ENCODE measurements at regions not wholly inside any gene's neighbourhood (a gene's known extent, or its start where the extent isn't known, plus 50 kb on each side); places are given as distances from the start of the nearest gene placed in this dataset.

- H3K27ac ChIP-seq, result no peak overlapping the region
- TF ChIP-seq POLR2A (IDR thresholded peaks at IDR 0.05) (no peak), CTCF (IDR thresholded peaks at IDR 0.05) (no peak)
- no peak overlapping the region for H3K4me3 ChIP-seq
- 43 to 49% (median 48%) methylated on average over 3 of the region's 3 CpGs for WGBS, 4 donors
- ATAC-seq (no peak), DNase-seq (no peak)
- no peaks in the 10 kb centered on the region for H3K27me3 ChIP-seq
- H3K36me3 ChIP-seq, result no peaks in the 10 kb centered on the region
- H3K4me1 ChIP-seq, result no peaks in the 10 kb centered on the region
- intact Hi-C loops (cut with DNase I), result no loop called here
- H3K9me3 ChIP-seq, result peaks cover 0 to under 1% (median 0%) of the 10 kb centered on the region in 12 donors
Measured at GRCh38 chr4:179880756-179881155, 2362.4 kb upstream of the TENM3 start.

GRCh38 chr4:179894066-179894778 is 2349.0 kb upstream of the TENM3 start:
- Histone ChIP-seq H3K36me3 (no peaks in the 10 kb centered on the region), H3K9me3 (peaks cover 0 to 6% (median 0%) of the 10 kb centered on the region in 12 donors), H3K27ac (no peak overlapping the region), H3K4me3 (no peak overlapping the region), H3K27me3 (no peaks in the 10 kb centered on the region), H3K4me1 (no peaks in the 10 kb centered on the region)
- WGBS, 4 donors, result 77 to 82% (median 78%) methylated on average over 3 of the region's 3 CpGs
- DNase-seq, result no peak
- no peak for ATAC-seq
- no peak for TF ChIP-seq POLR2A (IDR thresholded peaks at IDR 0.05)
- TF ChIP-seq CTCF (IDR thresholded peaks at IDR 0.05), result no peak
- intact Hi-C loops (cut with DNase I), result no loop called here

- no peak for DNase-seq
- Histone ChIP-seq H3K36me3 (no peaks in the 10 kb centered on the region), H3K4me3 (no peak overlapping the region), H3K4me1 (no peaks in the 10 kb centered on the region), H3K27ac (no peak overlapping the region), H3K9me3 (peaks cover 0 to 4% (median 0%) of the 10 kb centered on the region in 12 donors), H3K27me3 (no peaks in the 10 kb centered on the region)
- intact Hi-C loops (cut with DNase I), result no loop called here
- TF ChIP-seq CTCF (IDR thresholded peaks at IDR 0.05), result no peak
- no peak for TF ChIP-seq POLR2A (IDR thresholded peaks at IDR 0.05)
- ATAC-seq, result no peak
Measured at GRCh38 chr4:179919587-179919986, 2323.6 kb upstream of the TENM3 start.

GRCh38 chr4:179927473-179927872 is 2315.7 kb upstream of the TENM3 start:
- intact Hi-C loops (cut with DNase I), result no loop called here

More at GRCh38 chr4:179927473-179927872, 2315.7 kb upstream of the TENM3 start:
- H3K27ac ChIP-seq, result no peak overlapping the region
- 52 to 70% (median 59%) methylated on average over 1 of the region's 1 CpG for whole genome bisulfite sequencing, 4 donors
- no peak overlapping the region for H3K4me3 ChIP-seq
- DNase-seq (no peak), ATAC-seq (no peak)
- H3K4me1 ChIP-seq, result no peaks in the 10 kb centered on the region
- peaks cover 0 to 3% (median 0%) of the 10 kb centered on the region in 12 donors for H3K9me3 ChIP-seq
- no peaks in the 10 kb centered on the region for H3K27me3 ChIP-seq
- TF ChIP-seq CTCF (IDR thresholded peaks at IDR 0.05) (no peak), POLR2A (IDR thresholded peaks at IDR 0.05) (no peak)
- H3K36me3 ChIP-seq, result no peaks in the 10 kb centered on the region

All from heart left ventricle (tissue), 16 donors.